Astrocyte (in vitro differentiated cells and primary cell): ENCODE measurements at regions not wholly inside any gene's neighbourhood (a gene's known extent, or its start where the extent isn't known, plus 50 kb on each side); places are given as distances from the start of the nearest gene placed in this dataset.

Experiments
- CTCF ChIP-seq: IDR thresholded peaks from 2 replicates; pipeline ENCODE4 v1.5.1; 2011; ENCODE audit warnings: low read depth, mild to moderate bottlenecking, inconsistent platforms, low read length, moderate library complexity; ENCODE audit not compliant: insufficient read depth
- EZH2 ChIP-seq: IDR thresholded peaks from 2 replicates; pipeline ENCODE4 v1.6.1; 2012; ENCODE audit warnings: mild to moderate bottlenecking, low read length, inconsistent platforms; ENCODE audit not compliant: insufficient read depth

- TF ChIP-seq CTCF (no peak), EZH2 (no peak)
These were observed 61.8 kb upstream of the GORAB start for GRCh38 chr1:170470121-170470520.
